ENCODE measurements at regions not wholly inside any gene's neighbourhood (a gene's known extent, or its start where the extent isn't known, plus 50 kb on each side); places are given as distances from the start of the nearest gene placed in this dataset.
A peak's percentile ranks its signal among the peaks of the same experiment; 100 is the strongest.
"Not testable (repeated sequence)": the region's sequence is repeated elsewhere in the genome, so short reads cannot be mapped to it uniquely, and the experiment has no call there.

DNA sequence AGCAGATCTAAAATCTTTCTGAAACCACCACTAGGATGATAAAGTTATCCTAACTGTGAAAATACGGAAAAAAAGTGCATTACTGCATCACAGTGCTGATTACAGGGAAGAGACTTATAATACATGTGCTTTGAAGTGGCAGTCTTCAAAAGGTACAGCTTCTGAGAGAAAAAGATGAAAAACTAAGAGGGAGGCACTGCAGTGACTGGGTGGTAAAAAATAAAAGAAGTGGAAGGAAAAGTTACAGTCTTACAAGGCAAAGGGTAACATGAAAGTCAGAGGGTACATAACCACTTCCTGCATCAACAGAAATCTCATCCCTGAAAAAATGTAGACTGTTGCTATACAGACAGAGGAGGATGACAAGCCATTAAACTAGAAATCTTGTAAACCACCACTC is 465.3 kb downstream of the ACTR3B start:
- Histone ChIP-seq H3K4me1 (replicated peaks in 1 of 2) (no peaks in the 10 kb centered on the region), H3K4me3 (no peak overlapping the region), H3K27ac (no peak overlapping the region)
- in situ Hi-C loops (cut with MboI; ENCODE audit: low pct_unique_long_range_greater_than_20kb in 2 of 9, low sequenced_read_pairs in 9 of 9, unreplicated experiment in 9 of 9) = no loop called here
- 0 to 100% (median 17%) methylated on average over 1 of the region's 1 CpG; no CpG with 5 or more reads in 1 of the 10 experiments for WGBS, 10 experiments
- no peak for ATAC-seq (replicated peaks in 6 of 8)

DNA sequence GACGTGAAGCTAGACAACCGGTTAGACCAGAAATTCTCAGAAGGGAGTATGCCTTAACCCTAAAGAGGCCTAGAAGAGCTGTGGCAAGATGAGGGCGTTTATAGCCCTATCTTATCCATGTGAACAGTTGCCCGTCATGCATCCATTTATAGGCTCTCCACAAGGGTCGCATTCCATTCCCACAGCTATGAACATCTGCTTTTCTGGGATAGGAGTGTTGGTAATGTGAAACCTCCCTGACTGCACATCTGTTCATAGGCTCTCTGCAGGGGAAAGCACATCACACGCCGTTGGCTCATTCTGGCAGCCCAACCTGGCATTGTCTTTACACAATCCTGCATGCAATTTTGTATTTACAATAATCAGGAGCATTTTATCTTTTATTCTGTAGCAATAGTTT is 485.6 kb downstream of the ACTR3B start:
- WGBS, 10 experiments = 0 to 100% (median 13%) methylated on average over 1 to 3 of the region's 7 CpGs; no CpG with 5 or more reads in 6 of the 10 experiments
- in situ Hi-C loops (cut with MboI; ENCODE audit: low pct_unique_long_range_greater_than_20kb in 2 of 9, low sequenced_read_pairs in 9 of 9, unreplicated experiment in 9 of 9); ATAC-seq (replicated peaks in 6 of 8): not testable (repeated sequence)

DNA sequence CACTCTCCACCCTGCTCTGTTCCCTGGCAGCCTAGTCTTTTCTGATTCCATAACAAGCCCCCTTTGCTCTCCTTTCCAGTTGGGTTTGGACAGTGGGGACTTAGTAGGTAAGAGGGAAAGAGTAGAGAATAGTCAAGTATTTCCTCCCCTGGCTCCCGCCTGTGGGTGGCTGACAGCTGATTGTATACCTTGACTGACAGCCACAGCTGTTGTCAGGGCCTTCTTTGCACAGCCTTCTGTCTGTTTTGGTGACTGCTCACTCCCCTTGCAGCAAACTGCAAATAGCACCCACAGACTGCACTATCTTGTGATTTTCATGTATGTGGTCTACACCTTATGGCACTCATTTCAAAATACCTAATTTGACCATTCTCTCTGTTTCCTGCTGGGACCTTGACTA is 486.3 kb downstream of the ACTR3B start:
- no peak overlapping the region for H3K27ac ChIP-seq
- in situ Hi-C loops (cut with MboI; ENCODE audit: low pct_unique_long_range_greater_than_20kb in 2 of 9, low sequenced_read_pairs in 9 of 9, unreplicated experiment in 9 of 9) = no loop called here
- WGBS, 10 experiments = 0 to 71% (median 27%) methylated on average over 1 of the region's 1 CpG; no CpG with 5 or more reads in 6 of the 10 experiments
- ATAC-seq (replicated peaks in 6 of 8) = no peak
- H3K4me3 ChIP-seq = no peak overlapping the region
- no peaks in the 10 kb centered on the region for H3K4me1 ChIP-seq (replicated peaks in 1 of 2)

More for the DNA sequence above, 485.6 kb downstream of the ACTR3B start:
- not testable (repeated sequence) for H3K27ac ChIP-seq; H3K4me3 ChIP-seq; H3K4me1 ChIP-seq (replicated peaks in 1 of 2)

DNA sequence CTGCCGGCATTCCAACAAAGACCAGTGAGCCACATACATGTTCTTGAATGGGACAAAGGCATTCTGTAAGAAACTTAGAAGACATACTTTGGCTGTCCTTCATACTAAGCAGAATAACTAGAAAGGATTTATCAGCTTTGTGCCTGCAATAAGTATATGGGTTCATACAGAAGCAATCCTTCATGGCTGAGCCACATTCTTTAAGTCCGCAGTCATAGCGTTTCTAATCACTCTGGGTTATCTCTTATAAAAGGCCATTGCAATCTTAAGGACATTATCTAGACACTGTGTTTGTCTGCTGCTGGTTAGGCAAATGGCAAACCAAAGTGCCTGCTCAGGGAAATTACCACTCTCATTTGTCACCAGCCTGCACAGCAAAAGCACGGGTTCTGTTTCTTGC is 488.4 kb downstream of the ACTR3B start:
- Histone ChIP-seq H3K4me3 (no peak overlapping the region), H3K27ac (no peak overlapping the region), H3K4me1 (replicated peaks in 1 of 2) (no peaks in the 10 kb centered on the region)
- no peak for ATAC-seq (replicated peaks in 6 of 8)
- in situ Hi-C loops (cut with MboI; ENCODE audit: low pct_unique_long_range_greater_than_20kb in 2 of 9, low sequenced_read_pairs in 9 of 9, unreplicated experiment in 9 of 9) = no loop called here
- WGBS, 10 experiments = 0 to 100% (median 65%) methylated on average over 1 to 4 of the region's 4 CpGs; no CpG with 5 or more reads in 1 of the 10 experiments

DNA sequence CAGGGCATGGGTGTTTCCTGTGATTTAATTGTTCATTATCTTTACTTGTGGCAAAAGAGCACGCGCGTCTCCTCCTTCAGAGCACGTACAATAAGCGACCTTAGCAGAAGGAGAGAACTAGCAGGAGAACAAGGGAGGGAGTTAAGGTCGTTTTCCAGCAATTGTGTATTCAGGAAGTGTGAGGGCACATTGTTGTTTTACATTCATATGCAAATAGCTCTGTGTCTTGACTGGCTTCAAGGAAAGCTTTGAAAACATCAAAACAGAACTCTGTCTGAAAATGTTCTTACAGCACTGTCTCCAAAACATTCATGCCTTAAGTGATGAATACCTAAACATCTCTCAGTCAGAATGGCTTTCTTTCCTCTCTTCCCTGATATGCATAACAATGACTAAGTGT is 499.1 kb downstream of the ACTR3B start:
- Histone ChIP-seq H3K4me1 (replicated peaks in 1 of 2) (no peaks in the 10 kb centered on the region), H3K4me3 (no peak overlapping the region), H3K27ac (no peak overlapping the region)
- WGBS, 10 experiments = 0 to 70% (median 60%) methylated on average over 1 to 6 of the region's 6 CpGs; no CpG with 5 or more reads in 4 of the 10 experiments
- in situ Hi-C loops (cut with MboI; ENCODE audit: low pct_unique_long_range_greater_than_20kb in 2 of 9, low sequenced_read_pairs in 9 of 9, unreplicated experiment in 9 of 9) = no loop called here
- ATAC-seq (replicated peaks in 6 of 8) = no peak

DNA sequence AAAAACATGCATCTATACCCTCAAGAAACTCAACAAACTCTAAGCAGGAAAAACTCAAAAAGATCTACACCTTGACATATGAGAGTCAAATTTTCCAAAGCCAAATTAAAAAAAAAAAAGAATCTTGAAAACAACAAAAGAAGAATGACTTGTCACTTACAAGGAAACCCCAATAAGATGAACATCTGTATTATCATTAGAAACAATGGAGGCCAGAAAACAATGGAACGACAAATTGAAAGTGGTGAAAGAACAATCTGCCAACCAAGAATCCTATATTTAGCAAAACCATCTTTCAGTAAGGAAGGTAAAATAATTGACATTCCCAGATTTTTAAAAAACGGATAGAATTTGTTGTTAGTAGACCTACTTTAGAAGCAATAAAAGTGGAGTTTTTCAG is 516.8 kb downstream of the ACTR3B start:
- no peaks in the 10 kb centered on the region for H3K4me1 ChIP-seq (replicated peaks in 1 of 2)
- no peak for ATAC-seq (replicated peaks in 6 of 8)
- H3K4me3 ChIP-seq = no peak overlapping the region
- WGBS, 10 experiments = 20 to 83% (median 34%) methylated on average over 1 to 2 of the region's 2 CpGs
- no peak overlapping the region for H3K27ac ChIP-seq
- in situ Hi-C loops (cut with MboI; ENCODE audit: low pct_unique_long_range_greater_than_20kb in 2 of 9, low sequenced_read_pairs in 9 of 9, unreplicated experiment in 9 of 9) = no loop called here

DNA sequence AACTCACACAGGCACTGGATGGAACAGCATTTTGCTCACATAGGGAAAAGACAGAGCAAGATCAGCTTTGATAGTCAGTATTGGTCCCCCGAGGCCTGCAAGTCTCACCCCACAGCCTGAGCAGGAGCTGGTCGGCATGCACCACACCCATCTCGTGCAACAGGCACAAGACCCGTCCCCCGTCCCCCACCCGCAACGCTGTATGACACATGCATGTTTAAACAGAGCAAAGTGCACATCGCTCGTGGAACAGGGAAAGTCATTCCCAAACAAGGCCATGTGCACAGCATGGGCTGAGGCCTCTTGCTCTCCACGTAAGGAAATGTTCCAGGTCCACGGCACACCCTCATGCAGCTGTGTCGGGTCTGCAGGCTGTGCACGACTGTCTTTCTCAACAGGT is 527.2 kb downstream of the ACTR3B start:
- WGBS, 10 experiments = 26 to 100% (median 67%) methylated on average over 1 to 6 of the region's 13 CpGs; no CpG with 5 or more reads in 5 of the 10 experiments
- in situ Hi-C loops (cut with MboI; ENCODE audit: low pct_unique_long_range_greater_than_20kb in 2 of 9, low sequenced_read_pairs in 9 of 9, unreplicated experiment in 9 of 9) = no loop called here
- no peak overlapping the region for H3K27ac ChIP-seq
- ATAC-seq (replicated peaks in 6 of 8) = no peak
- H3K4me1 ChIP-seq (replicated peaks in 1 of 2) = no peaks in the 10 kb centered on the region
- no peak overlapping the region for H3K4me3 ChIP-seq

DNA sequence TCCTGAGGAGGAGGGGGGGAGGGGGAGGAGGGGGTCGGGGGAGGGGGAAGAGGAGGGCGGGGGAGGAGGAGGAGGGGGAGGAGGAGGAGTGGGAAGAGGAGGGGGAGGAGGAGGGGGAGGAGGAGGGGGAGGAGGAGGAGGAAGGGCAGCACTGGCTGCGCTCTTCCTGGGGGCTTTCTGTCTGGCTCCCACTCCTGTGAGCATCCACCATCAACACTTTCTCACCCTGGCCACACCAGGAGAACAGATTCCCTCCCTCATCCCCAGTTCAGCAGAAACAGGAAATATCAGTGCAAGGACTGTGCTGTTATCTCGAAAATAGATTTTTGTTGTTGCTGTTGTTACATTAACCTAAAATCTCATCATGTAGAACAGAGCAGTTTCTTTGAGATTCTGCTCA is 530.5 kb downstream of the ACTR3B start:
- 0 to 75% (median 0%) methylated on average over 1 of the region's 4 CpGs; no CpG with 5 or more reads in 7 of the 10 experiments for WGBS, 10 experiments
- Histone ChIP-seq H3K4me1 (replicated peaks in 1 of 2) (no peaks in the 10 kb centered on the region), H3K4me3 (no peak overlapping the region), H3K27ac (no peak overlapping the region)
- no peak for ATAC-seq (replicated peaks in 6 of 8)
- in situ Hi-C loops (cut with MboI; ENCODE audit: low pct_unique_long_range_greater_than_20kb in 2 of 9, low sequenced_read_pairs in 9 of 9, unreplicated experiment in 9 of 9) = no loop called here

DNA sequence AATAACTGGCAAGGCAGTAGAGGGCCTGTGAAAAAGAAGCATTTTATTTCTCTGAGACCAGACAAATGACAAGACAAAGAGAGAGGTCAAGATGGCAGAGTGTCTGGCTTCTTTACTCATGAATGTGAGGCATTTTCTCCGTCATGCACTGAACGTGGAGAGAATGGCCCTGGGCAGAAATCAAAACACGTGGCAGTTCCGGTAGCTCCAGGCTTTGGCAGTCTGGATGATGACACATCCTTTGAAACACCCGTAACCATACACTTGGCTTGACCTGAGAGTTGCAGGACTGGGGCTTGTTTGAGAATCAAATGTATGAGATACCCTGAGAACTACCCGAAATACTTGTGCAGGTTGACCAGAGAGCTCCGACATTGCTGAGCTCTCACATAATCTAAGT is 537.6 kb downstream of the ACTR3B start:
- H3K27ac ChIP-seq = no peak overlapping the region
- WGBS, 10 experiments = 0 to 69% (median 33%) methylated on average over 1 to 7 of the region's 7 CpGs; no CpG with 5 or more reads in 2 of the 10 experiments
- no peak overlapping the region for H3K4me3 ChIP-seq
- ATAC-seq (replicated peaks in 6 of 8) = peak in 4 of 8 experiments; percentile 21 to 89 (median 36)
- H3K4me1 ChIP-seq (replicated peaks in 1 of 2) = no peaks in the 10 kb centered on the region
- in situ Hi-C loops (cut with MboI; ENCODE audit: low pct_unique_long_range_greater_than_20kb in 2 of 9, low sequenced_read_pairs in 9 of 9, unreplicated experiment in 9 of 9) = no loop called here

DNA sequence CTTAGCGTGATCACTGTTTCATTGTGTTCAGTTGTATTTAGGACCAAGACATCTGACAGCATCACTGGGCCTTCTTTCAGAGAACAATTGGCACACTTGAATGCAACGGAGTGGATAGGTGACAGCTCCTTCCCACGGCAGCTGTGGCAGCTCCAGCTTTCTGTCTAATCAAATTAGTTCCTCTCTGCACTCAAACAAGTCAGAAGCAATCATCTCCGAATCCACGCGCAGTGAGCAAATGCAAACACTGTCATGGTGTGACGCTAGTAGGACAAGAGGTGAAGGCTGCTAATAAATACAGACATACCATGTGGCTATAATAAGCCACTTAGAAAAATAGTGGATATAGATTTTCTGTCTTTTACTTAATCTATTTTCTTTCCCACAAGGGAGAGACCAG is 542.4 kb downstream of the ACTR3B start:
- H3K4me1 ChIP-seq (replicated peaks in 1 of 2) = no peaks in the 10 kb centered on the region
- H3K27ac ChIP-seq = no peak overlapping the region
- 0 to 65% (median 50%) methylated on average over 3 to 7 of the region's 7 CpGs; no CpG with 5 or more reads in 2 of the 10 experiments for WGBS, 10 experiments
- H3K4me3 ChIP-seq = no peak overlapping the region
- peak in 4 of 8 experiments; percentile 53 to 90 (median 80) for ATAC-seq (replicated peaks in 6 of 8)
- in situ Hi-C loops (cut with MboI; ENCODE audit: low pct_unique_long_range_greater_than_20kb in 2 of 9, low sequenced_read_pairs in 9 of 9, unreplicated experiment in 9 of 9) = no loop called here

DNA sequence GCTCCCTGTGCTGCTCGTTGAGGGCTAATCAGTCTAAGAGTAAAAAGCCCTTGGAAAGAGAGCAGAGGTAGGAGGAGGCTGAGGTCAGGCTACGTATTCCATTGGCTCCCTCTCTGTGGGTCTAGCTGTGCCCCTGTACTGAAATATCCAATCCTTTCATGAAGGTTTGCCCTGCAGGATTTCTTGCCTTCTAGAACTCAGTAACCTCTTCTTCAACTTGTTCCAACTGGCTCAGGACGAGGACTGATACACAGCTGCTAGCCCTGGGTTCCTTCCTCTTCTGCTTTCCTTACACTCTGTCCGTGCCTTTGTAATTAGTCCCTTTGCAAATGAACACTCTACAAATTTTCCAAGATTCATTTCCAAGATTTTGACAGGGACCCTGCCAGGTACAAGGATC is 560.5 kb downstream of the ACTR3B start:
- H3K4me1 ChIP-seq (replicated peaks in 1 of 2) = no peaks in the 10 kb centered on the region
- ATAC-seq (replicated peaks in 6 of 8) = no peak
- in situ Hi-C loops (cut with MboI; ENCODE audit: low pct_unique_long_range_greater_than_20kb in 2 of 9, low sequenced_read_pairs in 9 of 9, unreplicated experiment in 9 of 9) = no loop called here
- H3K27ac ChIP-seq = no peak overlapping the region
- WGBS, 10 experiments = 0 to 47% (median 11%) methylated on average over 1 to 4 of the region's 4 CpGs; no CpG with 5 or more reads in 4 of the 10 experiments
- H3K4me3 ChIP-seq = no peak overlapping the region

DNA sequence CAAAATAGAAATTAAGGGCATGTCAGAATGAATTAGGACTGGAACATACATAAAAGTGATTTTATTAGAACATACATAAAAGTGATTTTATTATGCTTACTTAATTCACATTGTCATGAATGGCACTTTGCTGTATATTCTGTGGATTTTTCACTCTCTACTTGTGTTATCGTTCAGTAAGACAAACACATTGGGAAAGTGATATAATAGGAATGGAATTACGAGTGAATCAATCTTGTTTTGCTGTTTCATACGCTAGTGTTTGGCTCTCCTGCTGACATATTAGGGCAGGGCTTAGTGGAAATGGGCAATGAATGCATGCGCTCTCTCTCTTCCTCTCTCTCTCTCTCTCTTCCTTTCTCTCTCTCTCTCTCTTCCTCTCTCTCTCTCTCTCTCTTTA is 561.1 kb downstream of the ACTR3B start:
- 6 to 87% (median 21%) methylated on average over 1 to 4 of the region's 4 CpGs; no CpG with 5 or more reads in 2 of the 10 experiments for WGBS, 10 experiments
- no peak overlapping the region for H3K27ac ChIP-seq
- no peaks in the 10 kb centered on the region for H3K4me1 ChIP-seq (replicated peaks in 1 of 2)
- peak in 1 of 8 experiments; percentile 43 for ATAC-seq (replicated peaks in 6 of 8)
- in situ Hi-C loops (cut with MboI; ENCODE audit: low pct_unique_long_range_greater_than_20kb in 2 of 9, low sequenced_read_pairs in 9 of 9, unreplicated experiment in 9 of 9) = no loop called here
- no peak overlapping the region for H3K4me3 ChIP-seq

DNA sequence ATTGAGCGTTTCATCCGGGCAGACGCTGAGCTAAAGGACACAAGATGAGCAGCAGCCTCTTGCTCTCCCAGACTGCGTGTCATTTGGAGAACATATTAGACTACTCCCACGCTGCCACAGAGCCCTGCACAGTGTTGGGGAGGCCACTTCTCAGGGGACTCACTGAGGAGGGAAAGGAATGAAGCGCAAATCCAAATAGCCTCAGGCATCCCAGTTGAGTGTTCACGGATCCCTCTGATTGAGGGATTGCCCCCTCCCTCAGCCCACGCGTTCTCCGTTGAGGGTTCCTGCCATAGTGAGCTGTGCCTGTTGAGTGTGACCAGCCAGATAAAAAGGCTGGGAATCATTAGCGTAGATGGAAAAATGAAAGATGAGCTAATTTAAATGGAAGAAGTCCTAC is 563.4 kb downstream of the ACTR3B start:
- H3K27ac ChIP-seq = no peak overlapping the region
- H3K4me3 ChIP-seq = no peak overlapping the region
- ATAC-seq (replicated peaks in 6 of 8) = peak in 1 of 8 experiments; percentile 9
- in situ Hi-C loops (cut with MboI; ENCODE audit: low pct_unique_long_range_greater_than_20kb in 2 of 9, low sequenced_read_pairs in 9 of 9, unreplicated experiment in 9 of 9) = no loop called here
- 0 to 100% (median 64%) methylated on average over 1 to 5 of the region's 11 CpGs; no CpG with 5 or more reads in 2 of the 10 experiments for WGBS, 10 experiments
- H3K4me1 ChIP-seq (replicated peaks in 1 of 2) = no peaks in the 10 kb centered on the region

DNA sequence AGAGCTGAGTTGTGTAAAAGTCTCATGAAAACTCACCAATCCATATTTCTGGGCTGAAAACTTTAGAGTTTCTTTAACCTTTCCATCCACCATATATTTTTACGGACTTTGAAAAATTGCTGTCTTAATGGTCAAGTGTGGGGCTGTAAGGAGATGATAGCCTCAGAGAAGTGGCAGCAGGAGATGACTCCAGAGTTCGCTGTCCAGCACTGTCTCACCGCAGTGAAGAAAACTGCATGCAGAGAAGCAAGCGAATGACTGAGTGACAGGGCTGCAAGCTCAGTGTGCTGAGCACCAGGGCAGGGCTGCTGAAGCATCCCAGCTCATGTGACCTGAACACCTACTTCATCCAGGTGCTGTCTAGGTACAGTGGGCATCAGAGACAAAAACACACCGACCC is 564.5 kb downstream of the ACTR3B start:
- 7 to 100% (median 69%) methylated on average over 1 to 4 of the region's 5 CpGs; no CpG with 5 or more reads in 1 of the 10 experiments for WGBS, 10 experiments

More for the DNA sequence above, 564.5 kb downstream of the ACTR3B start:
- no peak for ATAC-seq (replicated peaks in 6 of 8)
- Histone ChIP-seq H3K4me3 (no peak overlapping the region), H3K27ac (no peak overlapping the region), H3K4me1 (replicated peaks in 1 of 2) (no peaks in the 10 kb centered on the region)
- in situ Hi-C loops (cut with MboI; ENCODE audit: low pct_unique_long_range_greater_than_20kb in 2 of 9, low sequenced_read_pairs in 9 of 9, unreplicated experiment in 9 of 9) = no loop called here

Measured in motor neuron (in vitro differentiated cells).